GDM1 (cell line): ENCODE measurements at regions not wholly inside any gene's neighbourhood (a gene's known extent, or its start where the extent isn't known, plus 50 kb on each side); places are given as distances from the start of the nearest gene placed in this dataset.

Experiments used
- DNase-seq: peaks from one replicate; lab custom pipeline; 2025; lab: John Stamatoyannopoulos, UW

DNA sequence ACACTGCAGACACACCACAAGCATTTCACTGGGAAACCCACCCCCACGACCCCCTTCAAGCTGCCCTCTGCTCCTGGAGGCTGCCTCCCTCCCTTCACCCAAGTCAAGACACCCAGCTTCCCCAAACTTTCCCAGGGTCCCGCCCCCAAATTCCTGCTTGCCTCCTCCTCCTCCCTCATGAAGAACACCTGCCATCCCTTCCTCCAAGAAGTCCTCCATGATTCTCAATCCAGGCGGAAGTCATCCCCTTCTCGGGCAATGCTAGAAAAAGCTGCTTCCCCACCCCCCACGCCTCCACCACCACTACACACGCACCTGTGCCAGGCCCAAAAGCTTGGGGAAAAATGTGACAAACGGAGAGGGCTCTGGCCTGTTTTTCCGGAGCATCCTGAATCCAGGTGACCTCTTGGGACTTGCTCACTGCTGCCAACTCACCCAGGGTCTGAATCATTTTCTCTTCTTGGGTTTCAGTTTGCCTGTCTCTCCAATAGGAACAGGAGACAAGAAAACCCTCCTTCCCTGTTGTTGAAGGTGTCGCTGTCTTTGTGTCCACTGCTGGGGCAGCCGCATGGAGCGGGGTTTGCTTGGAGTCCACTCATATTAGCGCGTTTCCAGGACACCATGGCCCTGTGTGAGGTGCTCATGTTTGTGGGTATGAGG, 101.0 kb upstream of the CASZ1 start:
- DNase-seq, result no peak

GRCh38 chr1:10897981-10898728, 101.7 kb upstream of the CASZ1 start:
- DNase-seq, result no peak

DNA sequence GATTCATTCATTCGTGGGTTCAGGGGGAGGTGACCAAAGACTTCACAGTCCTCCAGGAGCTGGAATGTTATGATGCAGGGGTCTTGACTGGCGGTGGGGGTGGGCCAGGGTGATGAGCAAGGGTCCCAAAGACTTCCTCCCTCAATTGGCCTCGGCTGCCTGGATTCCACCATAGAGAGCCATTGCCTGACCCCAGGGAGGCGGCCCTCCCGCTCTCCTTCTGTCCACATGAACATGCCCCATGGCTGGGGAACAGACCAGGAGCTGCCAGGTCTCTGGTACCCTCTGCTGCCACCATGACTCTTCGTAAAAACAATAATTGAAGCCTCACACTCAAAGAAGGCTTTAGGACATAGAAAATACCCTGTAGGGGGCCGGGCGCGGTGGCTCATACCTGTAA, 102.5 kb upstream of the CASZ1 start:
- no peak for DNase-seq

DNA sequence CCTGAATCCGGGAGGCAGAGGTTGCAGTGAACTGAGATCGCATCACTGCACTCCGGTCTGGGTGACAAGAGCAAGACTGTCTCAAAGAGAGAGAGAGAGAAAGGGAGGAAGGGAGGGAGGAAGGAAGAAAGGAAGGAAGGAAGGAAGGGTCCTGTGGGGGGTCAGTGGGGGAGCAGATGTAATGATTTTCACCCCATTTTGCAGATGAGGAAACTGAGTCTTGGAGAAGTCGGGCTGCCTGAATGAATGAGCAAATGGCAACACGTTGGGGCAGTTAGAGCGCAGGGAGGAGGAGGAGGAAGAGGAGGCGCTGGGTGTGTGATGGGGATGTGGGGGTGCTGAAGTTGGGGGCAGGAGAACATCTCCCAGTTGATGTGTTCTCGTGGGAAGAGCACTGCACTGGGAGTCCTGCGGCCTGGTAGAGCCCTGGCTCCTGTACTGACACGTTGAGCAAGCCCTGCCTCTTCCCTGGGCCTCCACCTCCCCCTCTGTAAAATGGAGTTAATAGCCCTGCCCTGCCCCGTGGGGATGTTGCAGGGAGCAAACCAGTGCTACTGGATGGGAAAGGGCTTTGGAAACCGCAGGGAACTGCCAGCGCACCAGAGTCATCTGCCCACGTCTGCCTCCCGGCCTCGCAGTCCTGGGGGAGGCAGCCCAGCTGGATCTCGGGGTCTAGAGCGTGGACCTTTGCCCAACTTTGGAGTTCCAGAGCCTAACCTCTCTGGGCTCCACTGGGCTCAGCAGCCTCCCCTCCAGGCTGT, 103.2 kb upstream of the CASZ1 start:
- no peak for DNase-seq

GRCh38 chr1:10900251-10900651, 103.8 kb upstream of the CASZ1 start:
- no peak for DNase-seq

DNA sequence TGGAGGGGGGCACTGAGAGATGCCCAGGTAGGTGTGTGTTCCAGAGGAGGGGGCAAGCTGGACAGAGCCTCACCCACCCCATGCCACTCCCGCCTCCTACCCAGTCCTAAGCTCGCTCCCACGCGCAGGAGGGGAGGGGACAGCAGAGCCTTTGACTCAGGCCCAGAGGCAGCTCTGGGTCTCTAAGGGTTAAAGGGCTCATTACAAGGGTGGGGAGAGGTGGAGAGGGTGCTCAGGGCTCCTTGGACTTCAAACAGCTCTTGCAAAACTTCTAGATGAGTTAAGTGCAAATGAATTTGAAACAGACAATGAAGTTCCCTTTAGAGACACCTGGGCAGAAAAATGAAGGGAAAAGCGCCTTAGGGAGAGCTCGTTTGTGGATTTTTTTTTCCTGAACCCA, 104.2 kb upstream of the CASZ1 start:
- no peak for DNase-seq

DNA sequence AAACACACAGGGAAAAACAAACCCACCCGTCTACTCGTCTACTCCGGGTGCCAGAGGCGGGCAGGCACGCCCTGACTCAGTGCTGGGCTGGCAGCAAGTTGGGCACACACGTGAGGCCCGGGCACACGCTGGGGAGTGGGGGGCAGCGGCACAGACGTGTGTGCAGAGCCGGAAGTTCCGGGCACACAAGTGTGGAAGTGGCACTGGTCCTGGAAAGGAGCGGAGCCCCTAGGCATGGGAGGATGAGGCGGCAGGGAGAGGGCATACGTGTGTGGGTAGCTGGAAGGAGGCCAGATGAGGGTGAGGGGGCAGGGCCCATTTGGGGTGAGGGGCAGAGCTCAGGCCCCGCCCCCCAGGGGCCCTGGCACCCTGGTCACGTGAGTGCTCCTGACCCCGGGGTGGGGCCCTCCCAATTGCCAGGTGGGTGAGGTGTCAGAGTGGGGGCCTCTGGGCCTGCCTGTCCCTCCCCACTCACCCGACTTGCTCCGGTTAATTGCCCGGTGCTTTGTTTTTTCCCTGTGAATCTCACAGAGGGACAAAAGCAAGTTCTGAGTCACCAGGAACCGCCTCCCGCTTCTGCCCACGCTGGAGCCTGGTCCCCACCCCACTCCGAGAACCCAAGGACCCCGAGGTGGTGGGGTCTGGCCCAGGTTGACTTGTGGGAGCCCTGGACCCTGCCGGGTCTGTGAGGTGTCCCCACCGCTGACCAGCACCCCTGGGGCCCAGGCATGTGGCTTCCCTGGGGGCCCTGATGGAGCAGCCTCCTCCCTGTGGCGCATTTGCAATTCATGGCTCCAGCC, 104.8 kb upstream of the CASZ1 start:
- no peak for DNase-seq

DNA sequence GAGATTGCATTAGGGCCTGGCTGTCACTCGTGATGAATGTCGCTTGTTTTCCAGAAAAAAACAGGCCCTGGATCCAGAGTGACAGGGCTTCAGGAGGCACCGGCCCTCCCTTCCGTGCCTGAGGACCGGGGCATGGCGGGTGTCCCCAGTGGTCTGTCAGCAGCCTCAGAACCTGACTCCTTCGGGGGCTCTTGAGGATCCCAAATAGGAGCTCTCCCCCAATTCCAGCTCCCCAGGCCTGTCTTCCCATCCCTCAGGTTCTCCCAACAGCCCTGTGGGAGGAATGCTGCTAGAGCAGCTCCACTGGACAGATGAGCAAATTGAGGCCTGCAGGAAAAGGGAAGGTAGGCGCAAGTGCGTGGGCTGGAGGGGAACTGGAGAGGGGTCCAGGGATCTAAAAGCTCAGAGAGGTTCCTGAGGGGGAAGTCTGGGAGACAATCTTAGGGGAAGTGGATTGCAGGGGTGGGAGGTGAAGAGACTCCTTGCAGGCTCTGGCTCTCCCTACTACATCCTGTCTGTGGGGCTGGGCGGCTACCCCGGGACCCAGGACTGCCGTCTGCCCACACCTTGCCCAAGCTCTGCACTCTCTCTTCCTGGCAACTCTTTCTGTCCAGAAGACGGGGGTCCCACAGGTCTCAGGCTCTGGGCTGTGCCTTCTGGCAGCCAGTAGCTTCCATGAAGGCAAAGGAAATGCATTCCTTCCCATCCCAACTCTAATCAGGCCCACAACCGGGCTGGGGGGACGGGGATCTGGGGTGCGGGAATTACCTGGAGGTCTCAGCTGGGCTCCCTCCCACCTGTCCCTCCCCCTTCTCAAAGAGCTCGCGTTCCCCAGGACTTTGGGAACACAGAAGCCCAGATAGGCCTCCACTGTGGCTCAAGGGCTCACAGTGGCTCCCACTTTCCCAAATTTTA, 105.7 kb upstream of the CASZ1 start:
- DNase-seq, result no peak

DNA sequence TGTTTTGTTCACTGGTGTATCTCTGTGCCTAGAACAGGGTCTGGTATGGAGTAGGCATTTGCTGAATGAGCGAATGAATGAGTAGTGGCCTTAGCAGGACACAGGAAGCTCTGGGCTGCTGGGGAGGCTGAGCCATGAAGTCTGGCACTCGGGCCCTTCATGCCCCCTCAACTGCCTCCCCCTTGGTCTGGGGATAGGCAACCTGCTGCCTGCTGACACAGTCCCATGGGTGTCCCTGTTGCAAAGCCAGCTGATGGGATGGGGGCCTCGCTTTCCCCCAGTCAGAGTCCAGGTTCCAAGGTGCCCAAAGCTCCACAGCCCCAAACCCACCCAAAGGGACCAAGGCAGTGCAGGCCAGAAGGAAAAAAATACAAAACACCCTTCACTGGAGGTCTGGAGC, 107.0 kb upstream of the CASZ1 start:
- no peak for DNase-seq

DNA sequence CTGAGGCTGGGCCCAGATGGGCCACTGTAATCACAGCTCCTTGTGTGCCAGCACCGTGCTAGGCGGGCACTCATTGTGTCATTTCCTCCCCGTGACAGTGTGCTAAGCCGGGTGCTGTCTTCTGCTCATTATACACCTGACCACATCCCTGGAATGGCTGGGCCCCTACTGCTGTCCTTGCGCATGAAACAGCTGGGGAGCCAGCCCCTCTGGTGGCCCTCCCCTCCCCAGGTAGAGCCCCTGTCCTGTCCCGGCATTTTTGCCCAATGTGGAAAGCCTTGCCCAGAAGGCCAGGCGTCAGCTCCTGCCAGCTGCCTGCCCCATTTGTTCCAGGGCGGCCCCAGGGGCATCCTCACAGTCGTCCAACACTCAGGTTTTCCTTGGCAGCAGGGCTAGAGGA, 107.4 kb upstream of the CASZ1 start:
- no peak for DNase-seq

DNA sequence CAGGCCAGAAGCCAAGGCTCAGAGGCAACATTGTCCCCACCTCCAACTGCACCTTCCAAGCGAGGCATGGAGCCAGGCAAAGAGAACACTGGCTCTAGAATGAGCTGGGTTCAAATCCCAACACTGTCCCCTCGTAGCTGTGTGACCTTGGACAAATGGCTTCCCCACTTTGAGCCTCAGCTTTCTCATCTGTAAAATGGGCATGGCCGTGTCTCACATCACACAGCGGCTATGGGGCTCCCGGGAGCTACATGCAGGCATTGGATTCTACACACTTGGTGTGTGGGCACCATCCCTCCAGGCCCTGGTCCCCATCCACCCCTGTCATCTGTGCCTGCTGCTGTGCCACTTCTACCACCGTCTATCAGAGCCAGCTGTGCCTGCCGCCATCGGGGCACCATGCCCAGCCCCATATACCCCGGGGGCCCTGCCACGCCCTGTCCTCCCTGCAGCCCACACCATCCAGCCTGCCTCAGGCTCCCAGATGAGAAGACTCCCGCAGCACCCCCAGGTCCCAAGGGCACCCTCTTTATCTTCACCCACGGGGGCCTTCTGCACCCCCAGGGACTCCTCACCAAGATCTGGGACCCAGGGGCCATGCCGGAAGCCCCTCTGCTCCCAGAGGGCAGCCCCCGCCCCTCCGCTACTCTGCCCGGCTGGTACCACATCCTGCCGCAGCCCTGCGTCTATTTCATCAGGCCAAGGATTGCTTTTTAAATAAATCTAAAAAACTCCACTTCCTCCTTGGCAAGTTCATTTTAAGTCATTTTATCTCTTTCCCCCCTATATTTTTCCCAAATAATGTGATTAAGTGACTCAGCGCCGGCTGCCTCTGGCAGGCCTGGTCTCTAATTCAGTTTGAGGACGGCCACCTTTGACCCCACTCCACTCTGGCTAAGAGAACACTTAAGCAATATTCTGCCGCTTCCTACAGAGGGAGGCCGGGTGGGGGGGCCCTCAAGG, 107.8 kb upstream of the TARDBP start:
- no peak for DNase-seq

DNA sequence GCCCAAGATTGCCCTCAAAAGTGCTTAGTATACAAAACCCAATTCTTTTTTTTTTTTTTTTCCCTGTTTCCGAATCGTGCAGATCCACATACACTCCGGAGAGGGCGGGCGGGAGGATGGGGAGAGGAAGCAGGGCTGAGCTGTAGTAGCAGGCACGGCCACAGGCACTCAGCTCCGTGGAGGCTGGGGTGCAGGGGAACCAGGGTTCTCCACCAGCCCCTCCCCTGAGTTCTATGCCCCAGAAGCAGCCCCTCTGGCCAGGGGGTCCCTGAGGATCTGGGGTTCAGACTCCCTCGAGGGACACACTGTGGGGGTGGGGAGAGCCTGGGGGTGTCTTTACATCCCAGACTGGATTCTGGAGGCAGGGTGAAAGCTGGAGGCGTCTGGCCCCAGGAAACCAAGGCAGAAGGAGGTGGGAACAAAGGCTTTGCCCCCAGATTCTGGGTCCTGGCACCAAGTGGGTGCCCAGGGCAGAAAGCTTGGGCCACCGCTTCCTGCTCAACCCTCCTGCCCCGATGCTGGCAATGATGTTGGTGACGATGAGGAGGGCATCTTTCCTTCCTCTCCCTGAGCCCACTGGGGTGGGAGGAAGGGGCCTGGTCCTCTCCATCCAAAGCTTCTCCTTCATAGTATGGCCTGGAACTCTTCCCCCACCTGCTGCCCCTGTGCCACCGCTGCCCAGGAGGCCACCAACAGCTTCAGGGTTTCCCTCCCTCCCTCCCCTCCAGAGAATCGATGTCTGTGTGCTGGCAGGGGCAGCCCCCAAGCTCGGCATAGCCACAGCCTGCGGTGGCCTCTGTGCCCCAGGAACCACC, 106.4 kb upstream of the TARDBP start:
- DNase-seq, result no peak

DNA sequence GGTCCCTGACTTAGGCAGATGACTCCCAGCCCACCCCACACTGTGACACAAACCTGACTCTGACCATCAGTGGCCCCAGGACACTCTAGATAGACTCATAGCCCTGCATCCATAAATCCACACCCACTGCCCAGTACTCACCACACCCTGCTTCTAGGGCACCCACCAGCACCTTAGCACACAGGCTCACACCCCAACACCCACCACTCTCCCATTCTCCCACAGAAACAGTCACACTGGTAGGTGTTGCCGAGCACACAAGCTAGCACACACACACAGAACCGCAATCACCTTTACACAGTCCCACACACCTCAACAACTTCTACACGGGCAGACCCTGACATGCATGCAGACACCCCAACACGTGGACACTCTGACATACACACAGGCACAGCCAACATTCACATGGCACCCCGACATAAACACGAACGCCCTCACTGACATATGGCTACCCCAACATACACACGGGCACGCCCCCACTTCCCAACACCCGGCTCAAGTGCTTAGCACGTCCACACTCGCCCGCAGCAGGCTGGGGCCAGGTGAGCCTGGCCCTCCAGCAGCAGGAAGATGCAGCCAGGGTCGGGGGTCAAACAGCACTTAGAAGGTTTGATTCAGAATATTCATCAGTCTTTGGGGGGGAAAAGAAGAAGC, 105.5 kb upstream of the TARDBP start:
- no peak for DNase-seq

- DNase-seq, result no peak
Observed at GRCh38 chr1:10908266-10908665, 104.2 kb upstream of the TARDBP start.

DNA sequence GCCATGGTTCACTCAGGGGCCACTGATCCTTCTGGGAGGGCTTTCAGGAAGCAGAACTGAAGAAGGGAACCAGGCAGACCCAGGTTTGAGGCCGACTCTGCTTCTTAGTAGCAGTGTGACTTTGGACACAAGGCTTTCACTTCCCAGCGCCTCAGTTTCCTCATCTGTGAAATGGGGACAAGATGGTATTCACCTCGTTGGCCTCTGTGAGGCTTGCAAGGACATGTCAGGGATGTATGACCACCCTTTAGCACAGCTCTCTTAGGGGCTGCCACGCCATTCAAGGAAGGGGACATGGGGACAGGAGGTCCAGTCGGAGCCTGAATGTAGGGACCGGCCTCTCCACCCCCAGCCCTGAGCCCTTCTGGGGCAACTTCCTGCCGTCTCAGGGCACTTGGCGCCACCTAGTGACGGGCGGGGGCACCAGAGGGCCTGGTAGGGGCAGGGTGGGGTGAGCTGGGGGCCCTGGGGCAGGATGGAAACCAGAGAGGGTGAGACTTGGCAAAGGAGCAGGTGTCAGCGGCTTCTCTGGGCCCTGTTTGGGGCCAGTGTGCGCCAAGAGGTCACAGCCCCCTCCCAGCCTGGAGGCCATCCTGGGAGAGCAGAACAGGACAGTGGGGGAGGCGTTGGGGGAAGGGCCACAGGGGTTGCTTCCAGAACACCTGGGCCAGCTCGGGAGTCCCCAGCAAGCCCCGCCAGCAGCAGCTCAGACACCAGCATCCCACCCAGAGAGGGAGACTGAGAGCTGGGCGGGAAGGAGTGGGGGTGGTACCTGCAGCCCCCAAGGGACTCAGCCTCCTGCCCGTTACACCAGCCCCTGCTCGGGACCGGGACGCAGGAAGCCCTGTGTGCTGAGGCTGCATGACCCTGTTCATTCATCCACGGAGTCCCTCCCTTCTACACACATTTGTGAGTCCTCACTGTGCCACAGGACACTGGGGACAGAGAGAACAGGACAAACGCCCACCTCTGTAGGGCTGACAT, 102.5 kb upstream of the TARDBP start:
- DNase-seq, result no peak

GRCh38 chr1:10910681-10911489, 101.6 kb upstream of the TARDBP start:
- DNase-seq, result no peak
